NB4 (cell line): ENCODE measurements at regions not wholly inside any gene's neighbourhood (a gene's known extent, or its start where the extent isn't known, plus 50 kb on each side); places are given as distances from the start of the nearest gene placed in this dataset.

ENCODE experiments used
- POLR2A ChIP-seq: IDR thresholded peaks from 2 replicates; pipeline ENCODE4 v1.6.1; 2011; ENCODE audit warnings: mild to moderate bottlenecking; ENCODE audit not compliant: insufficient read length; ENCODE audit errors: extremely low read depth
- TF ChIP-seq, protein P1 (sequence below): IDR thresholded peaks from one replicate; pipeline ENCODE4 v1.5.1; 2012; ENCODE audit warnings: low read depth, low read length

DNA sequence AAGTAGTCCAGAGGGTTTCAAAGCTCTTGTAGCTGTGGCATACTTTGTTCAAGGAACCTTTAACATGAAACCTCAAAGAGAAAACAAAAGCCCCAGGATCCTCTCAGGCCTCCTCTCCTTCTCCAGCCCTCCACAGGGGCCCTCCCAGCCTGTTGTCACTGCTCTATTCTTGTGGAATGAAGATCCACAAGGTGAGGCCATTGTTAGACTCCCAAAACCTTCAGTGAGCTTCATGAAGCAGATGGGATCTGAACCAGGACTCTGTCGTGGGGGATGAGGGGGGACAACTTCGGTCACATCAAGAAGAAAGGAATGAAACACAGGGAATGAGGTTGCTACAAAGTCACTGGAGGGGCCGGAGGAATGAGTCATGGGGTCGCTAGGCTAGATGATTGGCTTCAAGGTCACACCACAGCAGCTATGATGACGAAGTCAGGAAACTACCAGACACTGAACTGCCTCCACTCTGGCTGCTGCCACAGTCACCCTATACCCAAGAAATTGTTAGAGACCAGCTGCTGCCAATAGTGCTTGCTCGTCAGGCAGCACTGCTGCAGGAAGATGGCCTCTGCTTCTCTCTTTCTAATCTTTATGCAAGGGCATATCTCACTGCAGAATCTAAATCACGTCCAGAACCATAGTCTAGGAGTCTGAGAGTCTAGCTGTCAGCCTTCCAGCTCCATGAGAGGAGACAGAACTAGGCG lies 208.8 kb downstream of the HIBADH start:
- TF ChIP-seq, protein P1, sequence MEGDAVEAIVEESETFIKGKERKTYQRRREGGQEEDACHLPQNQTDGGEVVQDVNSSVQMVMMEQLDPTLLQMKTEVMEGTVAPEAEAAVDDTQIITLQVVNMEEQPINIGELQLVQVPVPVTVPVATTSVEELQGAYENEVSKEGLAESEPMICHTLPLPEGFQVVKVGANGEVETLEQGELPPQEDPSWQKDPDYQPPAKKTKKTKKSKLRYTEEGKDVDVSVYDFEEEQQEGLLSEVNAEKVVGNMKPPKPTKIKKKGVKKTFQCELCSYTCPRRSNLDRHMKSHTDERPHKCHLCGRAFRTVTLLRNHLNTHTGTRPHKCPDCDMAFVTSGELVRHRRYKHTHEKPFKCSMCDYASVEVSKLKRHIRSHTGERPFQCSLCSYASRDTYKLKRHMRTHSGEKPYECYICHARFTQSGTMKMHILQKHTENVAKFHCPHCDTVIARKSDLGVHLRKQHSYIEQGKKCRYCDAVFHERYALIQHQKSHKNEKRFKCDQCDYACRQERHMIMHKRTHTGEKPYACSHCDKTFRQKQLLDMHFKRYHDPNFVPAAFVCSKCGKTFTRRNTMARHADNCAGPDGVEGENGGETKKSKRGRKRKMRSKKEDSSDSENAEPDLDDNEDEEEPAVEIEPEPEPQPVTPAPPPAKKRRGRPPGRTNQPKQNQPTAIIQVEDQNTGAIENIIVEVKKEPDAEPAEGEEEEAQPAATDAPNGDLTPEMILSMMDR = no peak
- TF ChIP-seq POLR2A = no peak
